WI38 (cell line): ENCODE measurements at regions not wholly inside any gene's neighbourhood (a gene's known extent, or its start where the extent isn't known, plus 50 kb on each side); places are given as distances from the start of the nearest gene placed in this dataset.
"Not testable (repeated sequence)": the region's sequence is repeated elsewhere in the genome, so short reads cannot be mapped to it uniquely, and the experiment has no call there.

Source experiments
- H3K4me3 ChIP-seq: 2 replicates; pipeline ENCODE4 v1.5.1; 2011; ENCODE audit warnings: low read depth, mild to moderate bottlenecking, control low read depth, low read length
- CTCF ChIP-seq: IDR thresholded peaks from 2 replicates; pipeline ENCODE4 v1.5.1; 2012; ENCODE audit warnings: low read depth, mild to moderate bottlenecking, control low read depth, low read length

- not testable (repeated sequence) for H3K4me3 ChIP-seq
These were observed 357.3 kb upstream of the WSB1 start for GRCh38 chr17:26936645-26937044.

- not testable (repeated sequence) for H3K4me3 ChIP-seq
These were observed 356.1 kb upstream of the WSB1 start for GRCh38 chr17:26937750-26938322.

DNA sequence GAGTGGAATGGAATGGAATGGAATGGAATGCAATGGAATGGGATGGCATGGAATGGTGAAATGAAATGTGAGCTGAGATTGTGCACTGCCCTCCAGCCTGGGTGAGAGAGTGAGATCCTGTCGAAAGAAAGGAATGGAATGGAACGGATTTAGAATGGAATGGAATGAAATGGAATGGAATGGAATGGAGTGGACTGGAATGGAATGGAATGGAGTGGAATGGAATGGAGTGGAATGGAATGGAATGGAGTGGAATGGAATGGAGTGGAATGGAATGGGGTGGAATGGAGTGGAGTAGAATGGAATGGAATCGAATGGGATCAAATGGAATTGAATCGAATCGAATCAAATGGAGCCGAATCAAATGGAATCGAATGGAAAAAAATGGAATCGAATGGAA, 354.2 kb upstream of the WSB1 start:
- H3K4me3 ChIP-seq, result not testable (repeated sequence)

DNA sequence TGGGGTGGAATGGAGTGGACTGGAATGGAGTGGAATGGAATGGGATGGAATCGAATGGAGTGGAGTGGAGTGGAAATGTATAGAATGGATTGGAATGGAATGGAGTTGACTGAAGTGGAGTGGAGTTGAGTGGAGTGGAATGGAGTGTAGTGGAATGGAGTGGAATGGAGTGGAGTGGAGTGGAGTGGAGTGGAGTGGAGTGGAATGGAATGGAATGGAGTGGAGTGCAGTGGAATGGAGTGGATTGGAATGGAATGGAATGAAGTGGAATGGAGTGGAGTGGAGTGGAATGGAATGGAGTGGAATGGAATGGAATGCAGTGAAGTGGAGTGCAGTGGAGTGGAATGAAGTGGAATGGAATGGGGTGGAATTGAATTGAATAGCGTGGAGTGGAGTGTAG, 353.3 kb upstream of the WSB1 start:
- H3K4me3 ChIP-seq, result not testable (repeated sequence)

GRCh38 chr17:26962255-26963162, 331.4 kb upstream of the WSB1 start:
- H3K4me3 ChIP-seq, result no peak overlapping the region

DNA sequence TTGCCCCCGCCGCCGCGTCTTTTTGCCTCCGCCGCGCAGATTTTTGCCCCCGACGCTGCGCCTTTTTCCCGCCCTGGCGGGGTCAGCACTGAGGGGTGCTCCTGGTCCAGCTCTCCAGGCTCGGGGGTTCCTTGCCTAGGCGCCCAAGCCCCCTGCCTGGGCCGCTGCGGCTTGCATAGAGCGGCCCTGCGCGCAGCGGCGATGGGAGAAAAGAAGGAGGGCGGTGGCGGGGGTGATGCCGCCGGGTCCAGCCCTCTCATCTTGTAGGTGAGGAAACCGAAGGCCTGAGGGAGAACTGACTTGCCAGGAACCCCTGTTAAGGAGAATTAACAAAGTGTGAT, 330.8 kb upstream of the WSB1 start:
- H3K4me3 ChIP-seq, result no peak overlapping the region
- no peak for TF ChIP-seq CTCF

More at GRCh38 chr17:26962255-26963162, 331.4 kb upstream of the WSB1 start:
- TF ChIP-seq CTCF, result no peak

- not testable (repeated sequence) for H3K4me3 ChIP-seq
These were observed 327.9 kb upstream of the WSB1 start for GRCh38 chr17:26965898-26966624.

- not testable (repeated sequence) for H3K4me3 ChIP-seq
These were observed 327.2 kb upstream of the WSB1 start for GRCh38 chr17:26966625-26967179.

- H3K4me3 ChIP-seq, result not testable (repeated sequence)
These were observed 312.0 kb upstream of the WSB1 start for GRCh38 chr17:26981845-26982425.

GRCh38 chr17:26982563-26982962, 311.4 kb upstream of the WSB1 start:
- not testable (repeated sequence) for H3K4me3 ChIP-seq

DNA sequence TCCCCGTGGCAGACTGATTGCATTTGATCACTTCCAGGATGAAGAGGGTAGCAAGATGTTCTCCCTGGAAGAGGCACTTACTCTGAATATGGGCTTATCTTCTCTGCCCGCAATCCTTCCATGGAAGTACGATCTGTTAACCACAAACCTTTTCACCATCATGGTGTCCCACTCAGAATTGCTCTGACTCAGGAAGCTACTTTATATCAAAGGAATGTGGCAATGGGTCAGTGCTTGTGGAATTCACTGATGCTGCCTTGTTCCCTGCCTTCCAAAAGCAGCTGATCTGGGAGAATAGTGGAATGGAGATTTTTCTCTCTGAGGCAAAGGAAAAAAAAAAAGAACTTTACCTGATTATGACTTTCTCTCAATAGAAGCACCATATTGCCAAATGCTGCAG, 306.1 kb upstream of the WSB1 start:
- not testable (repeated sequence) for H3K4me3 ChIP-seq

DNA sequence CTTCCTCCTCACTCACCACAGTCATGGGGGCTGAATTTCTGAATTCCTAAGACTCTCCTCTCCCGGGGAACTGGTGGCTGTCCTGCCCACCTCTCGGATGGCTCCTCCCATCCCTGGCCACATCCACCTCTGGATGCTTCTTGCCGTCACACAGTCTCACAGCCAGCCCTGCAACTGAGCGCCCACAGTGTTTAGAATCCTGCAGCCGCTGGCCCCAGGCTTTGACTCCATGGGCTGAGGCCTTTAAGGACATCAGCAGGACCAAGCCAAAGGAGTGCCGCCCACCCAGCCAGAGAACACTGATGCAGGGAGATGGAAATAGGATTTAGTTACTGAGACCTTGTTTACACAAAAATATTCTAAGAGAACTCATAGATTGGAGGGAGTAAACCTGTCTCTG, 299.3 kb upstream of the WSB1 start:
- H3K4me3 ChIP-seq, result not testable (repeated sequence)

GRCh38 chr17:26996146-26996916, 297.6 kb upstream of the WSB1 start:
- H3K4me3 ChIP-seq, result not testable (repeated sequence)

- not testable (repeated sequence) for H3K4me3 ChIP-seq
These were observed 286.0 kb upstream of the WSB1 start for GRCh38 chr17:27007734-27008531.
